ENCODE measurements at regions not wholly inside any gene's neighbourhood (a gene's known extent, or its start where the extent isn't known, plus 50 kb on each side); places are given as distances from the start of the nearest gene placed in this dataset.

DNA sequence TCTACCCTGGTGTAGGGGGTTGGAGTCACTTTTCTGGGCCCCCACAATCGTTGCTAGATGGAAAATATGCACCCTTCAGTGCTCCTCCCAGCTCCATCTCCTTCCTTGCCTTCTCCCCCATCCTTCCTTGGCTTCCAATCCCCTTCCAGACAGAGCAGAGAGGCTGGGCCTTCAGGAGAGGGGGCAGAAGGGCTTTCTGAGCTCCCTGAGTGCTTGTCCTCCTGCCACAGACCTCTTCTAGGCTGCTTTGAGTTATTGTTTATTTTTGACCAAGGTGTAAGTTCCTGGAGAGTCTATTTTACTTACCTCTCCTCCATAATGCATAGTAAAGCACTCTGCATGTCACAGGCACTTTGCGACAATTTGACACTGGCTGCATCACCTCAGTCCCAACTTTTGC lies 96.4 kb upstream of the CNKSR3 start:
- TF ChIP-seq EZH2phosphoT487 (IDR thresholded peaks at IDR 0.05; ENCODE audit: insufficient read depth, low read depth): no peak
- TF ChIP-seq EZH2 (IDR thresholded peaks at IDR 0.05; ENCODE audit: insufficient read depth, poor library complexity, severe bottlenecking): no peak

Data from GM23248 (cell line).